GM18508 (cell line): ENCODE measurements at regions not wholly inside any gene's neighbourhood (a gene's known extent, or its start where the extent isn't known, plus 50 kb on each side); places are given as distances from the start of the nearest gene placed in this dataset.

Experiments used
- ATAC-seq: cut with Tn5 transposase; IDR thresholded peaks from one replicate; pipeline ENCODE4 v1.9.1; 2021; ENCODE audit warnings: moderate number of reproducible peaks; ENCODE audit not compliant: insufficient read depth, unreplicated experiment

DNA sequence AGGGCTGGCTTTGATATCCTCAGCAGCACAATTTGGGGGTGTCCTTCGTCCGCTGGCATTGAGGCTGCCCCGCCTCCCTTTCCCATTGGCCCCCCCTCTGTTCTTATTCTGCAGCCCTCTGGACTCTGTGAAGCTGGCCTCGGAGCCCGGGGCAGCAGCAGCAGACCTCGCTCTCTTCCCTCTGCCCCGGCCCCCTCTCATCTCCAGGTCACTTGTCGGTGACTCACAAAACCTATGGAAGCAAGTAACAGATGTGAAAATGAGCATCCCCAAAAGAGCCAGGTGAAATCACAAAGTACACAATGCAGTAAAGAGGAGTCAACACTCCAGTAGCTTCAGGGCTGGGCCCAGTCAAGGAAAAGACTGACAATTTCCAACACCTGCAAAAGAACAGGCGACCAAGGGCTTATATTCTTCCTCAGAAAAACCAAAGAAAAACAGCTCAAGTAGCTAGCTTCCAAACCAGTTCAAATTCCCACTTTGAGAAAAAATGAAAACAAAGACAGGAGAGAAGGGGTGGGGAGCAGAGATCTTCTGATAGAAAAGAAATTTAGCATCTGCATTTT is 97.5 kb downstream of the ZNF608 start:
- ATAC-seq = no peak

DNA sequence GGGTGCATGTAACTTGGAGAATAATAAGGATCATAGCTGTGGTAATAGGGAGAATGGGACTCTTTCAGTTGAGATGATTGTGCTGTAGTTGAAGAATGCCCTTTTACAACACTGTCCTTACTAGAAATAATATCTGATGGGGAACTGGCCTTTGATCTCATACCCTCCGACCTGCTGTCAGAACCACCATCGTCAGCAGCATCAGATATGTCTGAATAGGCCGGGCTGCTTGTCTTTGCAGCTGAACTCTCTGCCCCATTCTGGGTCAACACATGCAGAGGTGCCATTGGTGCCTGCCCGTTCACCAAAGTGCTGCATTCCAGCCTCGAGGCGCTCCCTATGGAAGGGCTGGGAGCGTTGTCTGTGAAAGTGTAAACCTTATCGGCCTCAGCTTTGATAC is 99.1 kb downstream of the ZNF608 start:
- no peak for ATAC-seq

DNA sequence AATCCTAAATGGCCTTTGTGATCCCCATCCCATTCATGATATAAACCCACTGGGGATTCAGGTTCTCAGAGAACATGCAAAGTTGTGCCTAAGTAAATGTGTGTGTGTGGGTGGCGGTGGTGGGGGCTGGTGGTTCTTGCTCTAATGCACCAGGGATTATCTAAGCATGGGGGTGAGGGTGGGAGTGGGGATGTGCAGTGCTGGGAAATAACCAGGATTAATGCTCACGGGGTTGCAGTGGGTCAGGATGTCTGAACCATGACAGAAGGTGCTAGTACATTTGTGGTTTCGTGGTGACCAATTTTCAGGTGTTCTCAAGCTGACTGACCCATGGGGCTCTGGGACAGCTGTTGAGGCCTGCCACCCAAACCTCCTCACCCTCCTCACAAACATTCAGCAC is 101.0 kb downstream of the ZNF608 start:
- ATAC-seq = no peak

DNA sequence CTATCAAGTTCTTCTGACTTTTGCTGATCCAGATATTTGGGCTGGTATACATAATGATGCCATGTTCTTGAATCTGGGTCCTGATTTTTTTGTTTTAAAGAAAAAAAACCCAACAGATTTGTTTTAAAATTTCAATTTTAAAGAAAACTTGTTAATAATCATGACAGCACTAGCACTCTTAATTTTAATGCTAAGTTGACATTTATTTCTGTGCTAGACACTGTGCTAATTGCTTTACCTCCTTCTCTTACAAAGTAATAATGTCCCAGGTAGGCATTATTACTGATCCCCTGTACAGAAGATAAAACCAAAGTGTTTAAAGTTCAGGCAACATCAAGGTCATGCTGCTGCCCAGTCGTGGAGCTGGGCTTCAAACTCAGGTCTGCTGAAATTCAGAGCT is 101.9 kb downstream of the ZNF608 start:
- ATAC-seq = no peak

DNA sequence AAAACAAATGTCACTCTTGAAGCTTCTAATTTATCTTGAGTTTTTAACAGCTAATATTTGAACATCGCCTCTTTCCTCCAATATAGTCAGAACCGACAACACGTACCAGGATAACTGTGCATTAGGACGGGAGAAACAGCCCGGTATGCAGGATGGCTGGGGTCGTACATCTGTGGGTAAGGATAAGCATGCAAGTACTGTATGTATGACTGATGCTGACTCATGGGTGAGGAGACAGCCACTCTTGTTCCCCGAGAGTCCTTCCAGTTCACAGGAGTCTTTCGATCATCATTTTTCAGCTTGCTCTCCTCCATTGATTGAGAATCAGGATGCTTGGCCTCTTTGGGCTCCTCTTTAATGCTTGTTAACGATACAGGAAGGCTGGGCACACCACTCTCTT is 102.3 kb downstream of the ZNF608 start:
- no peak for ATAC-seq

DNA sequence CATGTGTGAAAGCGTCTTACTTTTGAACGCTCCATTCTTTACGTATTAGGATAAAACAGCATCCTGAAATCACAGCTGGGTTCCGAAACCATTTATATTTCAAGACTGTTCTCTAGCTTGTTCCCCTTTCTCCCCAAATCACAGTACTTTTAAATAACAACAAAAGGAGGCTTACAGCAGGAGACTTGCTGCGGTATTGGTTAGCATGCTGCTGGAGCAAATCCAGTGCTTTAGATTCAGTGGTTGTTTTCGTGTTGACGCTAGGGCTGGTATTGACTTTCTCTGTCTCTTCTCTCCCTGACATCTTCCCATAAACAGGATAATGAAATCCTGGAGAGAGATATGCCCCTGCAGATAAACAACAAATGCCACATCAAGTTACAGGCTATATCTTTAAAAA is 103.1 kb downstream of the ZNF608 start:
- no peak for ATAC-seq

DNA sequence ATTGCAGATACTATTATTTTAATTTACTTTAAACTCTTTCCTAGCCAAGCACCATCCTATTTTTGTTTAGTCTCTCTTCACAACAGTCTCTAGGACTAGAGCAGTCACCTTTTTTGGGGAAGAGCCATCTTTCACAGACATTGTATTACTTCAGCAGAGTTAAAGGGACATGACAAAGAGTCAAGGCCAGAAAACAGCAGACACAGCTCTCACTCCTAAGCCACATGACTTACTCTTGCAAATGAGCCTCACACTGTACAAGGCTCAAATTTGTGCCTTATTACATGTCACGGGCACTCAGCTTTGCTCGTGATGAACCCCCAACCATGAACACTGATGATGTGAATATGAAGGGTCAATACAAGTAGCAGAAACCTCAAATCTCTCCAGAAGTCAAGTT is 104.3 kb downstream of the ZNF608 start:
- ATAC-seq = peak; percentile 26

DNA sequence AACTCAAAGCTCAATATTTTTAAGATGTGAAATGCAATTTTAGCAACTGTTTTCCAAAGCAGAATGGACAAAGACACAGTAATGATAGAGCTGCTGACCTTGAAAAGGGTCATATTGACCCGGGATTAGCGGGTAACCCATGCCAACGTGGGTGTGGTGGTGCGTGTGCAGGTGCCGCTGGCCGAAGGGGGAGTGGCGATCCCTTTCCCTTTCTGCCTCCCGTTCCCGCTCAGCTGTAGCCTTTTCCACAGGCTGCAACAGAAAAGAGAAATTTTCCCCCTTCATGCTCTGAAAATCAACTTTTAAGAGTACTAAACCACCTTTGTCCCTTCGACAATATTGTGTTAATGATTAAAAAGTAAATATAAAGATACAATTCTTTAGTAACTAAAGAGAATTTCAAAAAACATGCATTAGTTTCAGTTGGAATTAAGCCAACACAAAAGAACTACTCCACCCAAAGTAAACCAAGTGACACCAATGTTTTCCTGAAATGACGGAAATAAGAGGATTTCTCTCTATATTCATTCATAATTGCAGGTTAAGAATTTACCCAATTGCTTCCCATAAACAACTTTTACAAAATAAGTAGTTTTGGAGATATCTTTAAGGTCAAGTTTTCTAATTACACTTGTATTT is 105.2 kb downstream of the ZNF608 start:
- ATAC-seq = no peak

DNA sequence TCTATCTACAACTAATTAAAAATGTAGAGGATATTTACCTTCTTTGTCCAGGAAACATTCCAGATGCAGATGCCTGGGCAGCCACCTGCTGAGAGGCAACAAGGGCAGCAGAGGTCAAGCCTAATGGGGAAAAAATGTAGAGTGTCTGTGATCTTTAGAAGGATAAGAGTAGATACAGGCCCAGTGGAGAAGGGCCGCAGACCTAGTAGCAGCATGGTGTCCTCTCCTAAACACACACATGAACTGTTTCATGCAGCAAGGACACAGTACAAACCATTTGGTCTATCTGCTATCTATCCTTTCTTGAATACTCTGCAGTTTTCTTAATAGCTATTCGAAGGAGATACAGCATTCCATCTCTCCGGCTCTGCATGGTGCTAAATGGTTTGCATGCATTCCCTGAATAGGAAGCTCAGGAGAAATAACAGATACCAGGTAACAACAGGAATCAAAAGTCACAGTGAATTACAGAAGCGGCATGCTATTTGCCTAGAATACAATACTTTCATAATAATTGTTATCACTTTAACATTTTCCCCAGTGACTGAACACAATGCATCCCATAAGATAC is 107.3 kb downstream of the ZNF608 start:
- ATAC-seq = no peak

DNA sequence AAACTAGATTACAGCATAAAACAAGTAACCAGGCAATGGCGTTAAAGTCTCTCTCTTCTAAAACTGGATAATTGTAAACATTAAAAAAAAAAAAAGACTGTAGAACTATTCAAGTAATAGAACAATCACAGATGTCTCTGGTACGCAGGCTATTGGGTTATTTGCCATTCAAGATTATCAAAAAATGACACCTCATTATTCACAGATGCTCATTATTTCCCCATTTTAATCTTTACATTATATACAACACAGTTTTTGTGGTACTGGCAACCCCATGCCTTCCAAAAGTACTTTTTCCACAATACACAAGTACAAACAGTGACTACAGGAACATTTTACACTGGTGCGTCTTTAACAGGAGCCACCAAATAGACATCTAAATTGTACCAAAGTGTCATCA is 109.4 kb downstream of the ZNF608 start:
- ATAC-seq = no peak

DNA sequence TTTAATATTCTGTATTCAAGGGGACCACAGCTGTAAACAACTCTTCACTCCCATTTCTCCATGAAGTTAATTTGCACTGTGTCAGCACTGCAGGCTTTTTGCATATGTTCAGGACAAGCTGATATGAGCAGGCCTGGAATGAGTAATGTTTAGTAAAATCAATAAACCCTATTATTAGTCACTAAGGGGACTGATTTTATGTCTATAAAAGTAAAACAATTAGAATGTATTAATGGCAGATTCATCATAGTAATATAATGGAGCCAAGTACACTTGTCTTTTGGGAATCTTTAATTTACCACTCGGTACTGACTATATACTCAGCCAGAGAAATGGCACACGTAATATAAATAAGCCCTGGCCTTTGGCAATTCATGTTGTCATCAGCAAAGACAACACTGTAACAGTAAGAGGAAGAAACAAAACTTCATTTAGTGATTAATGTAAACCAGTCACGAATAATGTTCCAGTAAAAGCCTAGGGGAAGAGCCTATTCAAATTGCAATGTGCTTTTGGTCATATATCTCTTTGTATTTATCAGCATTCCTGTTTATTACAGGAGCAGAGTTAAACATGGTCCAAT is 111.6 kb downstream of the ZNF608 start:
- ATAC-seq = no peak

DNA sequence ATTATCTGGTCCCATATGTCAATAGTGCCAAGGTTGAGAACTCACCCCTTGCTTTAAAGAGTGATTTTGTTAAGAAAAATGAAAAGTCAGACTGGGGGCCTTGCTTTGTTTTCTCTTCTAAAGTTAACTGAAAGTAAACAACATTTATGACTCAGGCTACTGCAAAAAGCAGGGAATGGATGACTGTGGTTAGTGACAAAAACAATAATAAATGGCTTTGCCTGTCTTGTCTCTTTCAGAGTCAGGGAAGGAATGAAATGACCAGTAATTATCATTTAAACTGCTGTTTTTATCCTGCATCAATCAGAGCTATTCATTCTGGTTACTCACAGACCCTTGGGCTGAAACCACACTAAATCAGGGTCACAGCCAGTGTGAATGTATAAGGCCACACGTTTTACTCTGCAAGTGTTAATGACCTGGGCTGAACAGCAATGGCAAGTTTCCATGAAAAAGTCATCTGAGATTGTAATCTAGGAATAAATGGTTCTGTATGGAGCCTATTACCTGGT is 112.2 kb downstream of the ZNF608 start:
- ATAC-seq = no peak

DNA sequence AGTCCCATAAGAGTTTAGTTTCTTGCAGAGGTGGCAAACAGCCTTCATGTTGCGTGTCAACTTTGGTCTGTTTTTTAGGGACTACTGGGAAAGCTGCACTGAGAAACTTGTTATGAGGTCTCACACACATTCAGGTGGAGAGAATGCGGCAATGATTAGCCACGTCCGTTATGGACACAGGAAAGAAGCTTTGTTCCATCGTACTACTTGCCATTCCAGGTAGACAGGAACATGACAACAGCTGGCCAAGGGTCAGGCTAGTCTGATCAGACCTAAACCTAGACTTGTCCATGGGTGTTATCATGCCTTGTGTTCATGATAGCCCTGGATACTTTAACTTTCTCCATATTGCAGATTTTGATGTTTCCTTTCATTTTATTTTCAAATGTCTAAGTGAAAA is 113.2 kb downstream of the ZNF608 start:
- ATAC-seq = no peak

DNA sequence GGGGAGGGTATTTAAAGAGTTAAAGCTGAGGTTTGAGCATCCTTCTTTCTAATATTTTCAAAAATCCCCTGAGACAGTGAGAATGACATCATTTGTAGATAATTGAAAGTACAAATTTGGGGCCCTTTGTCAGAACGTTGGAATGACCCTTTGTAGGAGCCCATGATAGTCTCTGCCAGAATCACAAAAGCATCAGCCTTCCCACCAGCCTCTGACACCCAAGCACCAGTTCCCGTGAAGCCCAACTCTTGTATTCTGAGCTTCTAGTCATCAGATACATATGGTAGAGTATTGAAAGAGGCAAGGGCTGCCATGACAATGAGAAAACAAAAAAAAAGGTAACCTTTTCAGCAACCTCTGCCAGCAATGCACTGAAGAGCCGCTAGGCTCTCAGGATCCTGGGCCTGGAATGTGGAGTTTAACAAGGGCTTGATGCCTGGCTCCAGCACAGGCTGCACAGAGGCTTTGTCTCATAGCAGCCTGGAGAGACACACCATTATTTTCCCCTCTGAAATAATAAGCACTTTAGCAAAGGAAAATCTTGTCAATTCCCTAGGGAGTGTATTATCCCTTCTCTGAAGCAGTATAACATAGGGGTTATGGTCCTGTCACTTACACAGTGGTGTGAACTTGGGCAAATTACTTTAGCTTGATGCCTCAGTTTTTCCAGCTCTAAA is 114.4 kb downstream of the ZNF608 start:
- ATAC-seq = no peak

DNA sequence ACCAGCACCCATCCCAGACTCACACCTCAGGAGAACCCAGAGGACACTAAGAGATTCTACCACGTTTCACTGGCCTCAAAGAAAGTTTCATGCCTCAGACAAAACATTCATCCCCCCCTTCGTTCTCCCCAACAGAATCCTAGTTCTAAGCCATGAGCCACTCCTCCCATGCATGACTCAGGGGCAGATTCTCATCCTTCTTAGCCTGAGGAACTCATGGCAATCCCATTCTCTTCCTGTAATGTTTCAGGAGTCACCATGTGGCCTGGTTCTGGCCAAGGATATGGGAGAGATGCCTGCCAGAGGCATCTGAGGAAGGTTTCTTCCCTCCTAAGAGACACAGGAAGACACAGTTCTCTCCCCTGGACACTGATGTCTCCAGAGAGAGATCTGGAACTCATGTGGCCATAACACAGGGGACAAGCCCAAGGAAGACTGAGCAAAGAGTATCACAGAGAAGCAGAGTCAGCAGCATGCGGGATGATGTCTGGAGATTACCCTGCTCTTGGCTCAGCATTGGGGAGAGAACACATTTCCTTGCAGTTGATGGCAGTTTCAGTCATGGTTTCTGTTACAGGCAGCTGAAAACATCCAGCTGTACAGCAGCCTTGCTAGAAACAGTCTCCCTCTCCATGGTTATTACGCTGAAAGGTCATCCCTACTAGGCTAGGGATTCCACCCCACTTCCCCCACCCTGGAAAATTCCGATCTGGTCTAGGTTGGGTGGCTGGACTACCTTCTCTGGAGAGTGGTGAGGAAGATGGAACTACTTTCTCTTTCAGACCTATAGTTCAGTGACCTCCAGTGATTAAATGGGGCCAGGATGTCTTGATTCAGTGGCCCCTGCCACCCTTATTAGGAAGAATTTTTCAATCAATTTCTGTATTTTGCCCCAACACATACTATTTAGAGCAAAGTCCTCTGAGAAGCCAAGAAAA is 115.4 kb downstream of the ZNF608 start:
- ATAC-seq = peak; percentile 40

DNA sequence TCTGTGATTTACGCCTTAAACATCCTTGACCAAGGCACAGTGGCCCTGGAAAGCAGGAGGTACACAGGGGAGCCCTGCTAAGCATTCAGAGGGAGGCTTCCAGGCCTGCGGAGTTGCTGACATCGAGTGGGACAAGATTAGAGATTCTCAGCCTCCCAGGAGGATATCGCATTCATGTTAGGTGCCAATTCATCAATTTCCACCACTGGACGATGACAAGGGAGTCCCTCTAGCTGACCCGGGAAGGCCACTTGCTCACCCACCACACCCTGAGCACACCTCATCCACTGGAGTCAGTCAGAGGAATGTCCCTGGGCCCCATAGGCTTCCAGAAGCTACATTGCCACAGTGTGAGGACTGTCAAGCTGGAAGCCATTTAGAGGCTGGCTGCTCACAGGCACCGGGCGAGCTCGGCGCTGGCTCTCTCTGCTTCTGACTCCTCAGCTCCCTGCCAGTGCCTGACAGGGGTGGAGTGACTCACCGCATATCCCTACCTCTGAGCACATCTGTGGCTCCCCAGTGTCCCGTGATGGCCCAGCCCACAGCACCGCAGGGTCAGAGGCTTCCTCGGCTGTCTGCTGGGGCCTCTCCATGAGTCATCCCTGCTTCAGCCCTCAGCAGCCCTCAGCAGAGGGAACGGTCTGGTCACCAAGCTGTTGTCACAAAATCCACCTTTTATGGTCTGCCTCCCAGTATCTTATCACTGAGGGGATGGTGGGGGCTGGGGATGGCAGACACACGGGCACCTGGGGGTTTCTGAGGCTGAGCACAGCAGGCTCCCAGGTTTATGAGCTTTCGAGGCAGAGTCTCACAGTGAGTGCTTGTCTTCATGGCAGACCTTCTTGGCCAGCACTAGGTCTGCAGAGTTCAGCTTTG is 117.5 kb downstream of the ZNF608 start:
- no peak for ATAC-seq

DNA sequence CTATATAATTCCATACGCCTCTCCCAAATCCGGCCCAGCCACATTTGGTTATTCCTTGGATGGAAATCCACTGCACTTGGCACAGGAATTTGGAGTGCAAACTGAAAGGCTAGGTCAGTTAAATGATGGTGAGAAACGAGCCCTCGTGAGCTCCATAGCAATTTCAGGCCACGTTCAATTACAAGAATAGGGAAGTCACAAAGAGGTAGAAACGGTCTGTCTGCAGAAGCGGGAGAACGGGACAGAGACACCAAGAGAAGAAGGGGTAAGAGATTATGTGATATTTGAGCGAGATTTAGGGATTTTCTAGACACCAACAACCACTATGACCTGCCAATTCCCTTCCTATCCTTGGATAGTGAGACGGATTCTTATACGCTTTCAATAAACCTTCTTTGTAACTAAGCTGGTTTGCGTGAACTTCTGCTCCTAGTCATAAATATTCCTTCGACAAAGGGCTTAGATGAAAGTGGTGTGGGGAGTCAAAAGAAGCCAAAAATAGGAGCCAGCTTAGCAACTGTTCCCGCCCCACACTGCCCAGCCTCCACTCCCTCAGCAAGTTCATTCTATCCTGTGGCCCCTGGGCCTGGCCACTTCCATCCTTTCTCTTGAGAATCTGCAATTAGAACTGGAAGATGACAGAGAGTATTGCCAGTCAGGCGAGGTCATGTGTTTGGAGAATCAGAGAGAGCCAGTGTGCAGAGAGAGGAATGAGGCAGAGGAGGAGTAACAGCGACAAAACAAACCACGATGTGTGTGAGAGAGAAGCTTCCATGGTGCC is 118.4 kb downstream of the ZNF608 start:
- ATAC-seq = no peak

DNA sequence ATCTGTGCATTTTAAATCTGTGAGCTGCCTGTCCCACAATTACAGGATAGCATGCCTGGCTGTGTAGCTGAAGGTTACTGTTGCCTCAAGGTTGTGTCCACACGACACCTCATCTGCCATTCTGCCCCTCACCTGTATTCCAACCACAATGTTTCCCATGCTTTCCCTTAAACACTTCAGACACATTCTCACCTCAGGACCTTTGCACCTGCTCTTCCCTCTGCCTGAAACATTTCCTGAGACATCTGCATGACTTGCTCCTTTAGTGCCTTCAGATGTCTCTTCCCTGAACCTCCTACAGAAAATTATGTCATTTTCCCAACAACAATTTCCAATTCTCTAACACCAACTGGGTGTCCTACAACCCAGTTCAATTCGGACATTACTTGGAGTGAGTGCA is 120.4 kb downstream of the ZNF608 start:
- no peak for ATAC-seq
